NCI-H446 treated with DMSO at 0.1 percent for 48 hours (cell line): ENCODE measurements at regions not wholly inside any gene's neighbourhood (a gene's known extent, or its start where the extent isn't known, plus 50 kb on each side); places are given as distances from the start of the nearest gene placed in this dataset.

ENCODE experiments used
- DNase-seq: peaks from one replicate; lab custom pipeline; 2025; lab: John Stamatoyannopoulos, UW

- no peak for DNase-seq
These were observed 239.9 kb upstream of the CELF2 start for GRCh38 chr10:10777723-10778122.

DNA sequence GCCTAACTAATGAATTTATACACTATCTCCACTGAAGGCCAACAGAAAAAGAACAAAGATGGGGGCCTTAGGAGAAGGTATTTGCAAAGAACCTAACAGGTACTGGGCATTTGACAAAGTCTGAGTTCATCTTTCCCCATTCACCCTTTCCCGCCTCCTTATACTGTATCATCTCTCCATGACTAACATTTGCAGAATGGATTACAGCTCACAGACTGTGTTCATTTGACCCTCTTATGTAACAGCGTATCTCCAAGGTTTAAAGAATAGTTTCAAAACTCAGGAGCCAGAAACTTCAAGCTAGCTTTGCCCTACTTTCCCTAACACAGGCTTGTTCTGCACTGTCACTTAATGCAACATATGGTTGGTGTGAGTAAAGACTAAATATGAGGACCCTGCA is 238.7 kb upstream of the CELF2 start:
- no peak for DNase-seq

- no peak for DNase-seq
These were observed 238.2 kb upstream of the CELF2 start for GRCh38 chr10:10779511-10779910.

GRCh38 chr10:10780746-10781145 is 236.9 kb upstream of the CELF2 start:
- no peak for DNase-seq

- no peak for DNase-seq
These were observed 235.1 kb upstream of the CELF2 start for GRCh38 chr10:10782603-10783002.

GRCh38 chr10:10785627-10786026 is 232.0 kb upstream of the CELF2 start:
- DNase-seq, result no peak

GRCh38 chr10:10786109-10787090 is 231.3 kb upstream of the CELF2 start:
- DNase-seq, result no peak

- DNase-seq, result no peak
These were observed 230.1 kb upstream of the CELF2 start for GRCh38 chr10:10787586-10787985.

DNA sequence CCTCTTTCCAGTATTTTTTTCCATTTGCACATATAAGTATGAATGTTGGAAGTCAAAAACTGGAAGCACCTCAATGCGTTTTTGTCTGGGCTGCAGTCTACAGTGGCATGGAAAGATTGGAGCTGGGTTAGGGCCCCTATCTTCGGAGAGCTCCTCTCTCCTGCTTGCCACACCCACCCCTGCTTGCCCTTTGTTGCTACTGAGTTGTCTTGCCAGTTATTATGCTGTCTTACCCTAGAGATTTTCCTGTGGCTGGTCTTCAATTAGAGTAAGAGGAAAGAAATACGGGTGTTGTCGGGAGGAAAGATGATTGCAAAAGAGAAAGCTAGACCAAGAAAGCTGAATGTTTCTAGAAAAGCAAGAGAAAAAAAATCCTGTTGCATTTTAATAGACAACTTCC is 228.9 kb upstream of the CELF2 start:
- no peak for DNase-seq

DNA sequence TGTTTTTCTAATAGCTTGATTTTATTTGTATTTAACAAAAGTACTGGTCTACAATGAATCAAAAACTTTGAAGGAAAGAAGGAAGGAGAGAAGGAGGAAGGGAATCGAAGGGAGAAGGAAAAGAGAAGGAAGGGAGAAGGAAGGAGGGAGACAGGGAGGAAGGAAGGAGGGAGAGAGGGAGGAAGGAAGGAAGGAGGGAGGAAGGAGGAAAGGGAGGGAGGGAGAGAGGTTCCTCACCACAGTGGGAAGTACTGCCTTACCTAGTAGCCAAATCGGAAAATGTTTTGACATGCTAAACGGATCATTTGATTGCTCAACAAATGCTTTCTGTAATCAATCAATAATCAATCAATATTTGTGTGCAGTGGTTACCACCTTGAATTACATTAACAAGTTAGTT is 225.8 kb upstream of the CELF2 start:
- DNase-seq, result no peak

- peak; percentile 59 for DNase-seq
These were observed 225.0 kb upstream of the CELF2 start for GRCh38 chr10:10792681-10793080.

DNA sequence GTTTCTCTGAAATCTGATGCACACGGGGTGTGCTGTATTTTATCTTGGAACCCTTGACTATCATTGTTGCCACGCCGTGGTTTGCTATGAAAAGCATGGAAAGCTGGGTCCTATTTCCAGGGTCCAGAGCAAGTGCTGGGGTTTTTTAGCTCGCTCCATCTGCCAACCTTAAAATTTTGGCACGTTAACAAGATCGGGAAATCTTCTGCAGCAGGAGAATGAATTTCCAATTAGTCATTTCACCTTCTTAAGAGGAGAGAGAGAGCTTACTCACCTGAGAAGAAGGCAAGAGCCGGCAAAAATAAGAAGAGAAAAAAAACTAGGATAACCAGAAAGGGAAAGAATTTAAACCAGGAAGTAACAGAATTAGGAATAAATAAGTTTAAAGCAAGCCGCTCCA is 223.6 kb upstream of the CELF2 start:
- peak; percentile 39 for DNase-seq

- no peak for DNase-seq
These were observed 222.9 kb upstream of the CELF2 start for GRCh38 chr10:10794791-10795191.

DNA sequence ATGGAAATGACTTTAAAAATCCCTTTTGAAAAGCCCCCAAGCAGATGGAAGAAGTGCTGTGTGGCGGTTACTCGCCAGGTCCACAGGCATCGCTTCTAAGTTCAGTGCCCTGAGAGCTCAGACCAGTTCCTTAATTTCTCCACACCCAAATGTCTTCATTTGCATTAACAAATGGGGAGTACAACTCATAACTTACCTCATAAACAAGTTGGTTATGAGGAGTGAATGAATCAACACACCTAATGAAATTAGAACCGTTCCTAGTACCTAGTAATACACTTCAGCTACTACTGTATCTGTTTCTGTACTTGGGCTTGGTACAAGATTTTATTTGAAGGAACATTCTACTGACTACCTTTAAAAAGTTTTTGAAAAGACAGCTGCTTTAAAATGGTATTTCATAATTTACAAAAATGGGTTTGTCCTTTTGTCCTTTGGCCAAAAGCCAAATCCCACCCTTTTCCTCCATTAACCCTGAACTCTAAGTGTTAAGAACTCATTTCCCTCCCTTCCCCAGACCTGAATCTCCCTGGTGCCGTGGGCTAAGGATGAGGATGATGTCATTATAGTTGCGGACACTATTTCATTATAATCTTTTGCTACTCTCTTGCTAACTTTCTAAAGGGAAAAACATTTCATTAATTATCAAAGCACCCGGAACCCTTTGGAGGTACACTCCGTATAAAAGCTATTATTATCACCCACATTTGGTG is 221.5 kb upstream of the CELF2 start:
- DNase-seq, result no peak

GRCh38 chr10:10796774-10797415 is 220.8 kb upstream of the CELF2 start:
- no peak for DNase-seq

DNA sequence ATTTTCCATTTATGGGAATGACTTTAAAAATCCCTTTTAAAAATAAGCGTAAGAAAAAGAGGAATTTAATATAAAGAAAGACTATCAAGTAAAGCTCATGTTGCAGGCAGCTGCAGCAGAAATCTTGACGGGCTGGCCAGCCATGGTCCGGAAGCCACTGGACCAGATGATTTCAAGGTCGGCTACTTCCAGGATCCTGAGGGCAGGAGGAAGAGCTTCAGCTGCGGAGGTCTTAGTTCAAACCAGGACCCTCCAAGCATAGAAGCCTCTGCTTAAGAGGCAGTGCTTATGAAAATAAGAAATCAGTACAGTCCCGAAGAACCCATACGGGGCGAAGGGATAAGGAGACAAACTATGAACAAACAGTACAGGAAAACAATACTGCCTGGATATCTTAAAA is 220.2 kb upstream of the CELF2 start:
- DNase-seq, result no peak

GRCh38 chr10:10798102-10798863 is 219.4 kb upstream of the CELF2 start:
- DNase-seq, result no peak

- no peak for DNase-seq
These were observed 218.8 kb upstream of the CELF2 start for GRCh38 chr10:10798864-10799192.

DNA sequence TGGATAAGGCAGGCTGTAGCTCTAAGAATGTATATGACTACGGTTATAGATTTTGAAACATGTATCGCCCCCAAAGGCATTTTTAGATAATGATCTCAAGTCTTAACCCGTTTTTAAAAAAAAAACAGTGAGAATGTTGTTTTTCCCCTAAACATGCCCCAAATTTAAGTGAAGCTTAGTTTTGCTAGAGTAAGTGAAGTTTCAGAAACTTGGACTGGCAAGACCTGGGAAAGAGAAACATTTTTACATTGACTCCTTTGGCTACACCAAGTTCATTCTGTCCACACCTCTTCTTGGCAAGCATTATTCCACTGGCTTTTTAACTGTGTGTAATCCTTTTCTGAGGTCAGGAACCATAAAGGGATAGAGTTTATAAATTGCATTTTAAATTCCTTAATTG is 216.7 kb upstream of the CELF2 start:
- no peak for DNase-seq

GRCh38 chr10:10803278-10803677 is 214.4 kb upstream of the CELF2 start:
- DNase-seq, result peak; percentile 7

- DNase-seq, result no peak
These were observed 213.6 kb upstream of the CELF2 start for GRCh38 chr10:10804061-10804460.
